Left kidney (tissue), 1 donor: ENCODE measurements at regions not wholly inside any gene's neighbourhood (a gene's known extent, or its start where the extent isn't known, plus 50 kb on each side); places are given as distances from the start of the nearest gene placed in this dataset.
"Not testable (repeated sequence)": the region's sequence is repeated elsewhere in the genome, so short reads cannot be mapped to it uniquely, and the experiment has no call there.

ENCODE experiments used
- DNase-seq: peaks from one replicate; pipeline ENCODE4 v3.0.0-alpha.2; 2013

GRCh38 chrX:848386-848785, 217.8 kb downstream of the SHOX start:
- no peak for DNase-seq

GRCh38 chrX:843306-843705, 212.7 kb downstream of the SHOX start:
- DNase-seq, result no peak

DNA sequence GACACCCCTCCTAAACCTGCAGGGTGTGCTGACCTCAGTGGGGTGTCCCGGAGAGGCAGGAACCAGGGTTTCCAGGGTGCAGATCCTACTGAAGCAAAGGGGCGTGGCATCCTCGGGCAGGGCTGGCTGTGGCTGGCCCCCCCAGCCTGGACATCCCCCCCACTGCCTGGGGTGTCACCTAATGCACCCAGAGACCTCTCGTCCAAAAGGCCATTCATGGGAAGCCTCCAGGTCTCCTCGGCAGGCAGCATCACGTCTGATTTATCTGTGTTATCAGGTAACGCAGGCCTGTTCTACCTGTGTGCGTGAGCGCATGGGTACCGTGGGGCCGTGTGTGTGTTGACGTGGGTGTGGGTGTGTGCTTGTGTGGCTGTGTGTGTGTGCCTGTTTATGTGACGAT, 210.0 kb downstream of the SHOX start:
- DNase-seq, result no peak

DNA sequence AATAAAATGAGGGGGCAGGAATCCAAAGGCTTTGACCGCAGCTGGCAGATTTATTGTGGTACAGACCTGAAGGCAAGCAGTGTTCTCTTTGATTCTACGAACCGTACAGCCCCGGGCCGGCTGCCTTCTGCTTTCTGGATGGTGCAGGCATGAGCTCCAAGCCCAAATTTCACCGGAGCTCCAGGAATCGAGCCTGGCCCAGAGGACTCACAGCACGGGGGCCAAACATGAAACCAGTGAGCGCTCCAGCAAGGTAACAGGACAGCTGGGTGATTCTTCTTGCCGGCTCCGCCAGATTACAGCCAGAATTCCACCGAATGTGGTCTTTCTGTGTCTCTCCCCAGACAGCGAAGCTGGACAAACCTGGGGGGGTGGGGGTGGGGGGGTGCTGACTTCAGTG, 208.1 kb downstream of the SHOX start:
- not testable (repeated sequence) for DNase-seq

DNA sequence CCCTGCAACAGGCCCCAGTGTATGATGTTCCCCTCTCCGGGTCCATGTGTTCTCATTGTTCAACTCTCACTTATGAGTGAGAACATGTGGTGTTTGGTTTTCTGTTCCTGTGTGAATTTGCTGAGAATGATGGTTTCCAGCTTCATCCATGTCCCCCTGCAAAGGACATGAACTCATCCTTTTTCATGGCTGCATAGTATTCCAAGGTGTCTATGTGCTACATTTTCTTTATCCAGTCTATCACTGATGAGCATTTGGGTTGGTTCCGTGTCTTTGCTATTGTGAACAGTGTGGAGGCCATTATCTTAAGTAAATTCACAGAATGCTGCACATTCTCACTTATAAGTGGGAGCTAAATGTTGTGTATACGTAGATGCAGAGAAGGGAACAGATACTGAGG, 205.3 kb downstream of the SHOX start:
- DNase-seq, result not testable (repeated sequence)

DNA sequence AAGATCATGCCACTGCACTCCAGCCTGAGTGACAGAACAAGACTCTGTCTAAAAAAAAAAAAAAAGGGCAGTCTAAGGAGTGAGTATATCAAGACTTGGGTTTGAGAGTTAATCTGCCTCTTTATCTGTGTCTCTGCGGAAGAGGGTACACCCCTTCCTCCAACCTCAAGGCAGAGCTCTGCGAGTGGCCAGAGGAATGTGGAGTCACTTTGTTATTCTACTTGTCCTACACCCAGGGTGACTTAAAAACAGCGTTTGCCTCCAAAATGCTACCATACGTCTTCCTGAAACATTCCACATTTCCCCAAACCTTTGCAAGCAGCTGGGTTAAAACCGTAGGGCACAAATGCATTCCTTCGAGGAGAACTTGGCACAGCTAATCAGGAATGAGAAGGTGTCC, 199.9 kb downstream of the SHOX start:
- no peak for DNase-seq

DNA sequence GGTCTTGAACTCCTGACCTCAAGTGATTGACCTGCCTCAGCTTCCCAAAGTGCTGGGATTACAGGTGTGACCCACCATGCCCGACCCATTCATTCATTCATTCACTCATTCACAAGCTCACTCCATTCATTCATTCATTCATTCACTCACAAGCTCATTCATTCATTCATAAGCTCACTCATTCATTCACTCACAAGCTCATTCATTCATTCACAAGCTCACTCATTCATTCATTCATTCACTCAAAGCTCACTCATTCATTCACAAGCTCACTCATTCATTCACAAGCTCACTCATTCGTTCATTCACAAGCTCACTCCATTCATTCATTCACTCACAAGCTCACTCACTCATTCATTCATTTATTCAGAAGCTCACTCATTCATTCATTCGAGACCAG, 198.6 kb downstream of the SHOX start:
- DNase-seq, result no peak

- no peak for DNase-seq
Measured at GRCh38 chrX:828411-828959, 197.9 kb downstream of the SHOX start.

- DNase-seq, result no peak
Measured at GRCh38 chrX:826448-826847, 195.9 kb downstream of the SHOX start.

GRCh38 chrX:825991-826390, 195.4 kb downstream of the SHOX start:
- no peak for DNase-seq

DNA sequence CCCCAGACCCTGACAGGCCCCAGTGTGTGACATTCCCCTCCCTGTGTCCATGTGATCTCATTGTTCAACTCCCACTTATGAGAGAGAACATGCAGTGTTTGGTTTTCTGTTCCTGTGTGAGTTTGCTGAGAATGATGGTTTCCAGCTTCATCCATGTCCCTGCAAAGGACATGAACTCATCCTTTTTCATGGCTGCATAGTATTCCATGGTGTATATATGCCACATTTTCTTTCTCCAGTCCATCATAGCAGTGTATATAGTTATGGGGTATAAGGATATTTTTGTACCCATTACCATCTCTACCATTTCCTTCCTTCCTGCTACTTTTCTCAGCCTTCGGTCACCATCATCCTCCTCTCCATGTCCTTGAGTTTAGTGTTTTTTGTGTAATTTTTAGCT, 192.5 kb downstream of the SHOX start:
- DNase-seq, result not testable (repeated sequence)

DNA sequence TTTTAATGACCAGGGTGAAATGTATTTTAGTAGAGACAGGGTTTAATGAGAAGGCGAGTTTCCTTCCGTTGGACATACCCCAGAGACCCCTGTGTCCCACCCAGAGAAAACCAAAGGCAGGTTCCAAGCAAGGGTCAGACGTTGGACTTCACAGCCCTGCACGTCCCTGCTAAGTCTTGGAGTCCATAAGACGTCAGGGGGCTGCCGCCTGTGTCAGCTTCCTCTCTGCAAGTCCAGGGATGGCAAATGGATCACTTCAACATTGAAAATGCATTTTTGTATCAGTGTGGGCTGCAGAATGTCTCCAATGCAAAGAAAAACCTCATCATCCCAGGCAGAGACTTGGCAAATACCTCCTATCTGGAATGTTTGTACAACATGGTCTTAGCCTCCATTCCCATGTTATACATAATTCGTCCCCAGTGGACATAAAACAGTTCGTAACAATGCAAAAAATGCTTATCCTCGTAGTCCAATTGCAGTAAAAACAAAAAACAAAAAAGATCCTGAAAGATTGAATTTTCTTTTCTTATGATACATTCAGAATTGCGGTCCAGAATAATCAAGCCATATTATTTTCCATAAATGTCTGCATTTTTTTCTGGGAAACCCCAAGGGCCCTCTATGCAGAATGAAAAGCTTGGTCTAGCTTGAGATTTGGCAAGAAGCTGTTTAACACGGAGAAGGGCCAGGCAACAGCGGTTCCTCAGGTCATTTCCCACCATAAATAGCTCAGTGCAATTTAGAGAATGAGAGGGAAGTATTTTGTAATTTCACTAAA, 190.9 kb downstream of the SHOX start:
- no peak for DNase-seq

- no peak for DNase-seq
Measured at GRCh38 chrX:819684-820083, 189.1 kb downstream of the SHOX start.

DNA sequence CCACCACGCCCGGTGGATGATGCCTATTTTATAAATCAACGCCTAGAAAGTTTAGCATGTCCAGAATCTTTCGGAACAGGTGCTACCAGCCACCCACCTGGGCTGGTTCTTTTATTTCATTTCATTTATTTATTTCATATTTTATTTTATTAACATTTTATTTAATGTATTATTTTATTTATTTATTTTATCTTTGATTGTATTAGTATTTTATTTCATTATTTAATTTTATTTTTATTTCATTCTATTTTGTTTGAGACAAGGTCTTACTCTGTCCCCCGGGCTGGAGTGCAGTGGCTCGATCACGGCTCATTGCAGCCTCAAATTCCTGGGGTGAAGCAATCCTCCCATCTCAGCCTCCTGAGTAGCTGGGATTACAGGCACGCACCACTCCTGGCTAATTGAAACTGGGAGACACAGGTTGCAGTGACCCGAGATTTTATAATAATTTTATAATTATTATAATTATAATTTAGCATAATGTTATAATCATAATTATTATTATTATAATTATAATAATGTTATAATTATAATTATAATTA, 187.2 kb downstream of the SHOX start:
- no peak for DNase-seq

GRCh38 chrX:817147-817546, 186.6 kb downstream of the SHOX start:
- DNase-seq, result not testable (repeated sequence)

GRCh38 chrX:816411-816810, 185.8 kb downstream of the SHOX start:
- no peak for DNase-seq

GRCh38 chrX:810186-810585, 179.6 kb downstream of the SHOX start:
- no peak for DNase-seq

GRCh38 chrX:809081-809480, 178.5 kb downstream of the SHOX start:
- no peak for DNase-seq

DNA sequence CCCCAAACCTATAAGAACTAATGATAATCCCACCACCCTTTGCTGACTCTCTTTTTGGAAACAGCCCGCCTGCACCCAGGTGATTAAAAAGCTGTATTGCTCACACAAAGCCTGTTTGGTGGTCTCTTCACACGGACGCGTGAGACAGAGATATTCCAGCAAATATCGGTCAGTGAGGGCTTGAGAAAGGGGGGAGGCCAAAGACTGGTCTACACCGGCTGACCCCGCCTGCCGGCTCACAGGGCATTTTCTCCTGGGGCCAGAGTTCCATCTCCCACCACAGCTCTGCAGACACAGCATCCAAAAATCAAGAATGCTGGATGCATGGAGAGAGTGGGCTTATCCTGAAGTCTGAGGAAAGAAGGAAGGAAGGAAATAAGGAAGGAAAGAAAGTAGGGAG, 176.0 kb downstream of the SHOX start:
- DNase-seq, result no peak

DNA sequence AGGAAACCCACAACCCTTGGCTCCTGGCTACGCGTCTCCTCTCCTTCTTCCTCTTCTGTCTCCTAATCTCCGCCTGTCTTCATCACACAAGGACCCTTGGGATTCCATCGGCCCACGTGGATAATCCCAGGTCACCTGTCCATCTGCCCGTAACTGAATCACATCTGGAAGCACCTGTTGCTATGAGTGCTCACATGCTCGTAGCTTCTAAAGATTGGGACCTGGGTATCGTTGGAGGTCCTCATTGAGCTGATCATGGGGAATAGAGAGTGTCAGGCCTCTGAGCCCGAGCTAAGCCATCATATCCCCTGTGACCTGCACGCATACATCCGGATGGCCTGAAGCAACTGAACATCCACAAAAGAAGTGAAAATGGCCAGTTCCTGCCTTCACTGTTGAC, 175.4 kb downstream of the SHOX start:
- DNase-seq, result no peak

DNA sequence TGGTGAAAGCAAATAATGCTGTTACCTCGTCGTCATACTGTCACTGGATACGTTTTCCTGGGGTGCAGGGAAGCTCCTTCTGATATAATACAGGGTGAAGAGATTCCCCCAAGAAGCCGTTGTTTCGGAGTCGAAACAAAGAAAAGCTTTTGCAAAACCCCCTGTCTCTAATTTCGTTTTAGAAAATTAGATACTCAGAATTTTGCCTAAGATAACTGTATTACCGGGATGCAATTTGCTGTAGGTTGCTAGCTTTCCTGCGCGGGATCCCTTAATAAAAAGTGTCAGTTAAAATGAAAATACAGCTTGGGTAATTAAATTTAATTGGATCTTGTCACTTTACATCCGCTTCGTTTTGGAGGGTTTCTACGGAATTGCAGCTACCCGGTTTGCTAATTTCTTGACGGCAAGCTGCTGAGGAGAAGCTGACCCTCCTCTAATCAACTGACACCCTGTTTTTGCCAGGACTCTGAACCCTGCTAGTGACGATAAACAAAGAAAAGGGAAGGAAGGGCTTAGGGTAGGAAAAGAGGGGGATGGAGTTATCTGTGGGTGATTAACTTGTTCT, 174.6 kb downstream of the SHOX start:
- no peak for DNase-seq

DNA sequence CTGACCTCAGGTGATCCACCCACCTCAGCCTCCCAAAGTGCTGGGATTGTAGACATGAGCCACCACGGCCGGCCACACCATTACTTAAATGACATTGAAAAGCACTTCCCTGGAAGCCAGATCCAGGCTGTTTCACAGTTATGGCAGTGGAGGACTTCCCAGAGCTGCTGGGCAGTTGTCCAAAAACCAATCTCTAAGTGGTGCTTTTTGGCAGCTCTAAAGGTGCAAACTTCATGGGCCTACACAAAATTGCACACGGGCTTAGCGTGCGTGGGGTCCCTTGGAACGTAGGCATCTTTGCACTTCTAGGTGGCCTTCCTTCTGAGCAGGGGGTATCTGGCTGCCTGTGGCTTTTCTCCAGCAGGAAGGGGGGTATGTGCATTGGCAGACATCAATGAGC, 172.3 kb downstream of the SHOX start:
- no peak for DNase-seq

GRCh38 chrX:799808-800207, 169.2 kb downstream of the SHOX start:
- no peak for DNase-seq

DNA sequence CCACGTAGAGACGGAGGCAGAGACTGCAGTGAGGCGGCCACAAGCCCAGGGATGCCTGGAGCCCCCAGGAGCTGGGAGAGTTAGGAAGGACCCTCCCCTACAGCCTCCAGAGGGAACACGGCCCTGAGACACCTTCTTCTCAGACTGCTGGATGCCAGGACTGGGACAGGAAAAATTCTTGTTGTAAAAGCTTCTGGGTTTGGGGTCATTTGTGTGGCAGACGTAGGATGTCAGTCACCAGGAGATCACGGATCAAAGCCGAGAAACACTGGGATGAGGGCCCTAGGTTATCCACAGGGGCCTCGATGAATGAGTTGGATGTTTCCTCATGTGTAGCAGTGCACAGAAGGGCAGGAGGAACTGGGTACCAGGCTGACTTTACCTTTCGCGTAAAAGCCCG, 163.7 kb downstream of the SHOX start:
- DNase-seq, result no peak
